ENCODE measurements at regions not wholly inside any gene's neighbourhood (a gene's known extent, or its start where the extent isn't known, plus 50 kb on each side); places are given as distances from the start of the nearest gene placed in this dataset.
A peak's percentile ranks its signal among the peaks of the same experiment; 100 is the strongest.

DNA sequence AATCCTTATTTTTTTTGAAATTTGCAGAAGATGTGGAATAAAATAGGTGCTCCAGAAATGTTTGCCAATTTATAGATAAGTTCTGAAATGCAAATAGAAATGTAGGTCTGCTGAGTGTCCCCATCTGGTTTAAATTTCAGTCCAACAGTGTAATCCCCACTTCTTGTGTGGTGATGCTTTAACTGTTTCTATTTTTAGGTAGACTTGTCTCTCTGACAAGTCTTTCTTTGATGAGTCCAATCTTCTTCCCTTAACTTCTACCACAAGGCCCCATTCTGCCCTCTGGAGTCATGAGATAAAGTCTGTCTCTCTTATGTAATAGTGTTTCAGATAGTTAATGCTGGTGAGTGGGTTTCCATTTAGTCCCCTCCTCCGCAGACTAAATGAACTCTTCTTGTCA lies 390.4 kb downstream of the RFC3 start:
- ChIA-PET CTCF (no interaction called here), POLR2A (no interaction called here)
- no peaks in the 10 kb centered on the region for H3K36me3 Mint-ChIP-seq (ENCODE audit: insufficient read depth, unreplicated experiment)

DNA sequence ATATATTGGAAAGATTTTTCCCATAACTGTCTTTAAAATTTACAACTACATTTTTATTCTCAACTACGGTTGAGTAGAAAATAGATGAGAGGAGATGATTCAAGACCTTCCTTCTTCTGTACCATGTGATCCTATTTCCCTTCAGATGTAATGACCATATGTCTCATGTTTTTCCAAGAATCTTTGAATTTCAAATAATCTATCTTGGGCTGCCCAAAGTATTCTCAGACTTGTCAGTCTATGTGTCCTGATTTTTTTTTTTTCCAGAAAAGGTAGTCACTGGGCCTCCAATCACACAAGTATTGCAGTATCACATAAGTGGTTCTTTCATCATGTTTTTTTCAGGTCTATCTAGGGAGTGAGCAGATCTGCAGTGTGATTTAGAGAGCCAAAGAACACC lies 392.4 kb downstream of the RFC3 start:
- Histone ChIP-seq H3K4me1 (no peaks in the 10 kb centered on the region), H3K4me3 (ENCODE audit: low read depth, low read length) (no peak overlapping the region), H3K27me3 (replicated peaks; ENCODE audit: control insufficient read depth, insufficient read depth, low read length) (no peaks in the 10 kb centered on the region), H3K36me3 (ENCODE audit: control insufficient read depth, insufficient read depth, low read length) (no peaks in the 10 kb centered on the region), H3K9me3 (no peaks in the 10 kb centered on the region)
- intact Hi-C loops (cut with micrococcal nuclease; ENCODE audit: unreplicated experiment) = no loop called here
- ChIA-PET CTCF (no interaction called here), POLR2A (no interaction called here)
- no peak overlapping the region for H3K27ac Mint-ChIP-seq (ENCODE audit: unreplicated experiment)
- no peak overlapping the region for H3K4me3 Mint-ChIP-seq (ENCODE audit: unreplicated experiment)
- no peaks in the 10 kb centered on the region for H3K36me3 Mint-ChIP-seq (ENCODE audit: insufficient read depth, unreplicated experiment)
- H3K9me3 Mint-ChIP-seq (ENCODE audit: unreplicated experiment) = no peaks in the 10 kb centered on the region
- H3K27me3 Mint-ChIP-seq (ENCODE audit: insufficient read depth, unreplicated experiment) = no peaks in the 10 kb centered on the region
- TF ChIP-seq, protein P1, sequence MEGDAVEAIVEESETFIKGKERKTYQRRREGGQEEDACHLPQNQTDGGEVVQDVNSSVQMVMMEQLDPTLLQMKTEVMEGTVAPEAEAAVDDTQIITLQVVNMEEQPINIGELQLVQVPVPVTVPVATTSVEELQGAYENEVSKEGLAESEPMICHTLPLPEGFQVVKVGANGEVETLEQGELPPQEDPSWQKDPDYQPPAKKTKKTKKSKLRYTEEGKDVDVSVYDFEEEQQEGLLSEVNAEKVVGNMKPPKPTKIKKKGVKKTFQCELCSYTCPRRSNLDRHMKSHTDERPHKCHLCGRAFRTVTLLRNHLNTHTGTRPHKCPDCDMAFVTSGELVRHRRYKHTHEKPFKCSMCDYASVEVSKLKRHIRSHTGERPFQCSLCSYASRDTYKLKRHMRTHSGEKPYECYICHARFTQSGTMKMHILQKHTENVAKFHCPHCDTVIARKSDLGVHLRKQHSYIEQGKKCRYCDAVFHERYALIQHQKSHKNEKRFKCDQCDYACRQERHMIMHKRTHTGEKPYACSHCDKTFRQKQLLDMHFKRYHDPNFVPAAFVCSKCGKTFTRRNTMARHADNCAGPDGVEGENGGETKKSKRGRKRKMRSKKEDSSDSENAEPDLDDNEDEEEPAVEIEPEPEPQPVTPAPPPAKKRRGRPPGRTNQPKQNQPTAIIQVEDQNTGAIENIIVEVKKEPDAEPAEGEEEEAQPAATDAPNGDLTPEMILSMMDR (IDR thresholded peaks at IDR 0.05; ENCODE audit: insufficient read depth in 1 of 2, low read depth in 1 of 2, low read length in 1 of 2, severe bottlenecking in 1 of 2, unreplicated experiment in 1 of 2) = no peak
- DNase-seq = no peak
- H3K4me1 Mint-ChIP-seq (ENCODE audit: low read depth, unreplicated experiment) = no peaks in the 10 kb centered on the region
- BruUV-seq (replicated peaks) = no TSS peak

More for the DNA sequence above, 390.4 kb downstream of the RFC3 start:
- H3K27me3 ChIP-seq (replicated peaks; ENCODE audit: control insufficient read depth, insufficient read depth, low read length) = no peaks in the 10 kb centered on the region
- Mint-ChIP-seq H3K27ac (ENCODE audit: unreplicated experiment) (peak overlapping the region; percentile 9), H3K4me1 (ENCODE audit: low read depth, unreplicated experiment) (no peaks in the 10 kb centered on the region), H3K4me3 (ENCODE audit: unreplicated experiment) (no peak overlapping the region), H3K27me3 (ENCODE audit: insufficient read depth, unreplicated experiment) (no peaks in the 10 kb centered on the region), H3K9me3 (ENCODE audit: unreplicated experiment) (no peaks in the 10 kb centered on the region)
- H3K36me3 ChIP-seq (ENCODE audit: control insufficient read depth, insufficient read depth, low read length) = no peaks in the 10 kb centered on the region
- BruUV-seq (replicated peaks) = no TSS peak
- intact Hi-C loops (cut with micrococcal nuclease; ENCODE audit: unreplicated experiment) = no loop called here
- TF ChIP-seq, protein P1 (IDR thresholded peaks at IDR 0.05; ENCODE audit: insufficient read depth in 1 of 2, low read depth in 1 of 2, low read length in 1 of 2, severe bottlenecking in 1 of 2, unreplicated experiment in 1 of 2) = no peak
- H3K4me3 ChIP-seq (ENCODE audit: low read depth, low read length) = no peak overlapping the region
- no peaks in the 10 kb centered on the region for H3K9me3 ChIP-seq
- no peaks in the 10 kb centered on the region for H3K4me1 ChIP-seq
- DNase-seq = no peak

DNA sequence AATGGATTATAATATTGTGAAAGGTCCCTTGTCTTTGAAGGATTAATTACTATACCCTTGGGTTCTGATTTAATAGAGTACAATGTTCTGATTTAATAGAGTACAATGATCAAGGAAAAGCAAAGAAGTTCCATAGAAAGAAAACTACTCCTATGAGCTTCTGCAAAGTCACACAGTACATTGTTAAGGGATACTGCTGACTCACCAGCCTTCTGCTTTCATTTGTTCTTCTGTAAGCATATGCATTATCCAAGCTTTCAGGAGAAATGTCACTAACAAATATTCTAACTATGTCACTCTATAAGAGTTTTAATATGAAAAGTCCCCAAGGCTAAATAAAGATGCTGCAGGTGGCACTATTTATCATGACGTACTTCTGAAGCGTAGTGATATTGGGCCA lies 396.7 kb downstream of the RFC3 start:
- no peak overlapping the region for H3K4me3 Mint-ChIP-seq (ENCODE audit: unreplicated experiment)
- CTCF ChIA-PET = no interaction called here
- no peaks in the 10 kb centered on the region for H3K9me3 Mint-ChIP-seq (ENCODE audit: unreplicated experiment)
- no peaks in the 10 kb centered on the region for H3K36me3 ChIP-seq (ENCODE audit: control insufficient read depth, insufficient read depth, low read length)
- no peaks in the 10 kb centered on the region for H3K27me3 ChIP-seq (replicated peaks; ENCODE audit: control insufficient read depth, insufficient read depth, low read length)
- intact Hi-C loops (cut with micrococcal nuclease; ENCODE audit: unreplicated experiment) = no loop called here
- POLR2A ChIA-PET = no interaction called here
- no peak for DNase-seq
- no peaks in the 10 kb centered on the region for H3K4me1 Mint-ChIP-seq (ENCODE audit: low read depth, unreplicated experiment)
- H3K9me3 ChIP-seq = no peaks in the 10 kb centered on the region
- H3K27me3 Mint-ChIP-seq (ENCODE audit: insufficient read depth, unreplicated experiment) = no peaks in the 10 kb centered on the region
- no peaks in the 10 kb centered on the region for H3K36me3 Mint-ChIP-seq (ENCODE audit: insufficient read depth, unreplicated experiment)
- no peak overlapping the region for H3K27ac Mint-ChIP-seq (ENCODE audit: unreplicated experiment)
- no TSS peak for BruUV-seq (replicated peaks)
- TF ChIP-seq, protein P1 (IDR thresholded peaks at IDR 0.05; ENCODE audit: insufficient read depth in 1 of 2, low read depth in 1 of 2, low read length in 1 of 2, severe bottlenecking in 1 of 2, unreplicated experiment in 1 of 2) = no peak
- no peak overlapping the region for H3K4me3 ChIP-seq (ENCODE audit: low read depth, low read length)
- H3K4me1 ChIP-seq = no peaks in the 10 kb centered on the region

Measured in Caco-2 (cell line).